ENCODE measurements at regions not wholly inside any gene's neighbourhood (a gene's known extent, or its start where the extent isn't known, plus 50 kb on each side); places are given as distances from the start of the nearest gene placed in this dataset.

DNA sequence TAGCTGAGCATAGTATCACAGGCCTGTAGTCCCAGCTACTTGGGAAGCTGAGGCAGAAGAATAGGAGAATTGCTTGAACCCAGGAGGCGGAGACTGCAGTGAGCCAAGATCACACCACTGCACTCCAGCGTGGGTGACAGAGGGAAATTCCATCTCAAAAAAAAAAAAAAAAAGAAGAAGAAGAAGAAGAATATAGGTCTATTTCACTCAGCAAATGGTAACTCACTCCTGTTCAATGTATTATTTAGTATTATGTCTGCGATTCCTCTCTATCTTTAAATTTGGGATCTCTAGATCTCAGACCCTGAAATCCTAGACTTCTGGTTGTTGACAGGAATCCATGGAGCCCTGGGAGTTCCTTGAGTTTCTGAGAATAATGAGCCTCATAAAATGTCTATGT, 98.6 kb downstream of the HFE start:
- TF ChIP-seq POLR2A (IDR thresholded peaks at IDR 0.05): no peak
- no peak for TF ChIP-seq CTCF (IDR thresholded peaks at IDR 0.05)
- no peak for TF ChIP-seq EP300 (IDR thresholded peaks at IDR 0.05)
